Type B pancreatic cell (in vitro differentiated cells): ENCODE measurements at regions not wholly inside any gene's neighbourhood (a gene's known extent, or its start where the extent isn't known, plus 50 kb on each side); places are given as distances from the start of the nearest gene placed in this dataset.

ENCODE experiments used
- DNase-seq: peaks from one replicate; pipeline ENCODE4 v3.0.0; 2021; ENCODE audit warnings: mixed read lengths; ENCODE audit not compliant: unreplicated experiment; ENCODE audit errors: extremely low spot score
- H3K27ac Mint-ChIP-seq: 2 replicates; pipeline ENCODE4 v1.8.0; 2021; ENCODE audit warnings: mild to moderate bottlenecking, mixed read lengths
- H3K27me3 Mint-ChIP-seq: 2 replicates; pipeline ENCODE4 v1.8.0; 2021; ENCODE audit warnings: mixed read lengths
- H3K36me3 Mint-ChIP-seq: 2 replicates; pipeline ENCODE4 v1.8.0; 2021; ENCODE audit warnings: mixed read lengths
- H3K4me1 Mint-ChIP-seq: one replicate; pipeline ENCODE4 v1.8.0; 2021; ENCODE audit warnings: mixed read lengths; ENCODE audit not compliant: unreplicated experiment
- H3K4me3 Mint-ChIP-seq: 2 replicates; pipeline ENCODE4 v1.8.0; 2021; ENCODE audit warnings: mild to moderate bottlenecking, mixed read lengths
- H3K9me3 Mint-ChIP-seq: 2 replicates; pipeline ENCODE4 v1.8.0; 2021; ENCODE audit warnings: mixed read lengths
- CTCF ChIP-seq: fragments of 200-600 bp; sonication (generic); conservative IDR thresholded peaks from 2 replicates; pipeline ENCODE4 v1.5.0; 2021; ENCODE audit warnings: antibody characterized with exemption, mild to moderate bottlenecking

- no peak for TF ChIP-seq CTCF
- Mint-ChIP-seq H3K4me1 (peaks cover 17% of the 10 kb centered on the region), H3K27me3 (no peaks in the 10 kb centered on the region), H3K4me3 (no peak overlapping the region), H3K36me3 (no peaks in the 10 kb centered on the region), H3K27ac (no peak overlapping the region), H3K9me3 (peaks cover under 1% of the 10 kb centered on the region)
- DNase-seq = no peak
These were observed 126.2 kb downstream of the SIK1 start for GRCh38 chr21:43300496-43301408.

- Mint-ChIP-seq H3K36me3 (no peaks in the 10 kb centered on the region), H3K9me3 (peaks cover 7% of the 10 kb centered on the region), H3K4me3 (no peak overlapping the region), H3K27me3 (no peaks in the 10 kb centered on the region), H3K27ac (no peak overlapping the region), H3K4me1 (peaks cover 19% of the 10 kb centered on the region)
- no peak for DNase-seq
- TF ChIP-seq CTCF = no peak
These were observed 127.3 kb downstream of the SIK1 start for GRCh38 chr21:43299441-43300277.

- no peak for TF ChIP-seq CTCF
- Mint-ChIP-seq H3K4me1 (peaks cover 22% of the 10 kb centered on the region), H3K9me3 (peaks cover 7% of the 10 kb centered on the region), H3K36me3 (no peaks in the 10 kb centered on the region), H3K27ac (no peak overlapping the region), H3K4me3 (no peak overlapping the region), H3K27me3 (no peaks in the 10 kb centered on the region)
- DNase-seq = no peak
These were observed 128.1 kb downstream of the SIK1 start for GRCh38 chr21:43298546-43299440.

GRCh38 chr21:43297989-43298388 lies 128.9 kb downstream of the SIK1 start:
- no peaks in the 10 kb centered on the region for H3K27me3 Mint-ChIP-seq

More at GRCh38 chr21:43297989-43298388, 128.9 kb downstream of the SIK1 start:
- no peak overlapping the region for H3K4me3 Mint-ChIP-seq
- no peak for TF ChIP-seq CTCF
- H3K4me1 Mint-ChIP-seq = peaks cover 19% of the 10 kb centered on the region
- H3K27ac Mint-ChIP-seq = no peak overlapping the region
- peaks cover 7% of the 10 kb centered on the region for H3K9me3 Mint-ChIP-seq
- DNase-seq = no peak
- H3K36me3 Mint-ChIP-seq = no peaks in the 10 kb centered on the region
